NCI-H524 (cell line): ENCODE measurements at regions not wholly inside any gene's neighbourhood (a gene's known extent, or its start where the extent isn't known, plus 50 kb on each side); places are given as distances from the start of the nearest gene placed in this dataset.
"Not testable (repeated sequence)": the region's sequence is repeated elsewhere in the genome, so short reads cannot be mapped to it uniquely, and the experiment has no call there.

Experiments used
- DNase-seq, 2 experiments: peaks; one replicate each; lab custom pipeline; 2025; lab: John Stamatoyannopoulos, UW

GRCh38 chr20:19872001-19872400 lies 113.9 kb downstream of the RIN2 start:
- DNase-seq, result no peak

- DNase-seq, result no peak
Measured at GRCh38 chr20:19874040-19874727, 116.1 kb downstream of the RIN2 start.

- no peak for DNase-seq
Measured at GRCh38 chr20:19875376-19876221, 117.5 kb downstream of the RIN2 start.

GRCh38 chr20:19876828-19877460 lies 118.9 kb downstream of the RIN2 start:
- DNase-seq, result no peak

- not testable (repeated sequence) for DNase-seq
Measured at GRCh38 chr20:19879874-19880255, 121.8 kb downstream of the RIN2 start.

GRCh38 chr20:19880256-19881079 lies 122.4 kb downstream of the RIN2 start:
- DNase-seq, result no peak

- no peak for DNase-seq
Measured at GRCh38 chr20:19881080-19881840, 123.2 kb downstream of the RIN2 start.

GRCh38 chr20:19881990-19882389 lies 123.9 kb downstream of the RIN2 start:
- DNase-seq, result no peak

GRCh38 chr20:19882446-19882845 lies 124.4 kb downstream of the RIN2 start:
- DNase-seq, result no peak

- no peak for DNase-seq
Measured at GRCh38 chr20:19883501-19883900, 125.4 kb downstream of the RIN2 start.

- no peak for DNase-seq
Measured at GRCh38 chr20:19885594-19885938, 127.5 kb downstream of the RIN2 start.

GRCh38 chr20:19885939-19886660 lies 128.0 kb downstream of the RIN2 start:
- peak in 1 of 2 experiments; percentile 24 for DNase-seq

- no peak for DNase-seq
Measured at GRCh38 chr20:19886661-19887288, 128.7 kb downstream of the RIN2 start.

- no peak for DNase-seq
Measured at GRCh38 chr20:19887556-19888268, 129.4 kb upstream of the NAA20 start.

GRCh38 chr20:19888269-19888671 lies 128.9 kb upstream of the NAA20 start:
- no peak for DNase-seq

- DNase-seq, result no peak
Measured at GRCh38 chr20:19889011-19889953, 127.9 kb upstream of the NAA20 start.

GRCh38 chr20:19890445-19891051 lies 126.6 kb upstream of the NAA20 start:
- no peak for DNase-seq

GRCh38 chr20:19893356-19893755 lies 123.8 kb upstream of the NAA20 start:
- no peak for DNase-seq
